Esophagus squamous epithelium (tissue), 5 donors: ENCODE measurements at regions not wholly inside any gene's neighbourhood (a gene's known extent, or its start where the extent isn't known, plus 50 kb on each side); places are given as distances from the start of the nearest gene placed in this dataset.
"Not testable (repeated sequence)": the region's sequence is repeated elsewhere in the genome, so short reads cannot be mapped to it uniquely, and the experiment has no call there.

Experiments used
- DNase-seq: peaks from one replicate; lab custom pipeline; 2025; lab: John Stamatoyannopoulos, UW
- H3K27ac ChIP-seq, 4 donors: fragments of 200-600 bp; sonication (generic); one replicate each; pipeline ENCODE4 v1.5.1; 2016 to 2019; ENCODE audit warnings: mild to moderate bottlenecking in 1 of 4
- H3K27me3 ChIP-seq, 4 donors: fragments of 200-600 bp; sonication (generic); 1 replicate in 3 of 4; 2 replicates in 1 of 4; pipeline versions ENCODE4 v1.5.1 to v1.6.0; 2017 to 2021; ENCODE audit warnings: antibody characterized with exemption in 1 of 4
- H3K36me3 ChIP-seq, 3 donors: fragments of 200-600 bp; sonication (generic); one replicate each; pipeline ENCODE4 v1.5.1; 2016 to 2019
- H3K4me1 ChIP-seq, 3 donors: fragments of 200-600 bp; sonication (generic); one replicate each; pipeline ENCODE4 v1.5.1; 2017 to 2019
- H3K4me3 ChIP-seq, 4 donors: fragments of 200-600 bp; sonication (generic); 1 replicate in 3 of 4; 2 replicates in 1 of 4; pipeline ENCODE4 v1.5.1; 2016 to 2019; ENCODE audit warnings: mild to moderate bottlenecking in 2 of 4, moderate library complexity in 1 of 4
- H3K9me3 ChIP-seq, 3 donors: fragments of 200-600 bp; sonication (generic); one replicate each; pipeline ENCODE4 v1.5.1; 2016 to 2019
- POLR2A ChIP-seq, 4 donors: fragments of 450-650 bp; IDR thresholded peaks; one replicate each; pipeline ENCODE4 v1.6.1; 2017; ENCODE audit warnings: antibody characterized with exemption in 4 of 4, mild to moderate bottlenecking in 4 of 4, moderate library complexity in 3 of 4
- WGBS, 2 donors: methylation state at CpG; one replicate each; pipeline ENCODE4 v1.1.5; 2018; 5-methylcytosine and 5-hydroxymethylcytosine counted together
- intact Hi-C: fragments of 100-400 bp; cut with DNase I; formaldehyde crosslinking; loops from one replicate; pipeline ENCODE4 v1.15.0; 2022
- TF ChIP-seq, protein P1 (sequence below), 6 experiments: fragments of 450-650 bp in 4 of 6; fragments of 200-600 bp in 2 of 6; sonication (generic) in 2 of 6; IDR thresholded peaks; one replicate each; pipeline ENCODE4 v1.5.1; 2016 to 2019; ENCODE audit warnings: antibody characterized with exemption in 6 of 6, mild to moderate bottlenecking in 4 of 6, moderate library complexity in 4 of 6
- donor health status: DM: yes; HTN: yes; CAD: no.

DNA sequence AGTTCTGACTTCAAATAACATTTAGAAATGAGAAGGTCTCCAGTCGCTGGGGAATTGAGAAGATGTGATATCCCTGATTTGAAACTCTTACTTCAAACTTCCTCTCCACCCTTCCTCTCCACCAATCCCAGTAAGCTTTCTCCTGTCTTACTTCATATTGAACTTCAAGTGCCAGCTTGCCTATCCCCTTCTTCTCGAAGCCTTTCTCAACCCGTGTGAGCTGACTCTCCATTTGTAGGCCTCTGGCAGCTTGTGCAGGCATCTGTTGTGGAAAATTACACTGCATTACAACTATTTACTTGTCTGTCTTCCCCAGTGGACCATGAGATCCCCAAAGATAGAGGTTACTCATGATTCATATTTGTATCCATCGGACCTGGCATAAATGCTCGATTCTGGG lies 280.8 kb upstream of the CDH5 start:
- Histone ChIP-seq H3K36me3 (no peaks in the 10 kb centered on the region), H3K27me3 (no peaks in the 10 kb centered on the region), H3K4me1 (no peaks in the 10 kb centered on the region), H3K4me3 (no peak overlapping the region), H3K9me3 (no peaks in the 10 kb centered on the region), H3K27ac (no peak overlapping the region)
- intact Hi-C loops, result no loop called here
- DNase-seq, result no peak
- no peak for TF ChIP-seq POLR2A (IDR thresholded peaks at IDR 0.05)
- TF ChIP-seq, protein P1, sequence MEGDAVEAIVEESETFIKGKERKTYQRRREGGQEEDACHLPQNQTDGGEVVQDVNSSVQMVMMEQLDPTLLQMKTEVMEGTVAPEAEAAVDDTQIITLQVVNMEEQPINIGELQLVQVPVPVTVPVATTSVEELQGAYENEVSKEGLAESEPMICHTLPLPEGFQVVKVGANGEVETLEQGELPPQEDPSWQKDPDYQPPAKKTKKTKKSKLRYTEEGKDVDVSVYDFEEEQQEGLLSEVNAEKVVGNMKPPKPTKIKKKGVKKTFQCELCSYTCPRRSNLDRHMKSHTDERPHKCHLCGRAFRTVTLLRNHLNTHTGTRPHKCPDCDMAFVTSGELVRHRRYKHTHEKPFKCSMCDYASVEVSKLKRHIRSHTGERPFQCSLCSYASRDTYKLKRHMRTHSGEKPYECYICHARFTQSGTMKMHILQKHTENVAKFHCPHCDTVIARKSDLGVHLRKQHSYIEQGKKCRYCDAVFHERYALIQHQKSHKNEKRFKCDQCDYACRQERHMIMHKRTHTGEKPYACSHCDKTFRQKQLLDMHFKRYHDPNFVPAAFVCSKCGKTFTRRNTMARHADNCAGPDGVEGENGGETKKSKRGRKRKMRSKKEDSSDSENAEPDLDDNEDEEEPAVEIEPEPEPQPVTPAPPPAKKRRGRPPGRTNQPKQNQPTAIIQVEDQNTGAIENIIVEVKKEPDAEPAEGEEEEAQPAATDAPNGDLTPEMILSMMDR (IDR thresholded peaks at IDR 0.05), result no peak
- 50 to 58% methylated on average over 5 of the region's 5 CpGs for WGBS, 2 donors

DNA sequence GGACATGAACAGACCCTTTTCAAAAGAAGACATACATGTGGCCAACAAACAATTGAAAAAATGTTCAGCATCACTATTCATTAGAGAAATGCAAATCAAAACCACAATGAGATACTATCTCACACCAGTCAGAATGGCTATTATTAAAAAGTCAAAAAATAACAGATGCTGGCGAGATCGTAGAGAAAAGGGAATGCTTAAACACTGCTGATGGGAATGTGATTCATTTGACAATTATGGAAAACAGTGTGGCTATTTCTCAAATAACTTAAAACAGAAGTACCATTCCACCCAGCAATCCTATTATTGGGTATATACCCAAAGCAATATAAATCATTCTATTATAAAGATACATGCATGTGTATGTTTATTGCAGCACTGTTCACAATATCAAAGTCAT lies 281.8 kb upstream of the CDH5 start:
- WGBS, 2 donors, result 77 to 85% methylated on average over 2 of the region's 2 CpGs
- intact Hi-C loops, result not testable (repeated sequence)

DNA sequence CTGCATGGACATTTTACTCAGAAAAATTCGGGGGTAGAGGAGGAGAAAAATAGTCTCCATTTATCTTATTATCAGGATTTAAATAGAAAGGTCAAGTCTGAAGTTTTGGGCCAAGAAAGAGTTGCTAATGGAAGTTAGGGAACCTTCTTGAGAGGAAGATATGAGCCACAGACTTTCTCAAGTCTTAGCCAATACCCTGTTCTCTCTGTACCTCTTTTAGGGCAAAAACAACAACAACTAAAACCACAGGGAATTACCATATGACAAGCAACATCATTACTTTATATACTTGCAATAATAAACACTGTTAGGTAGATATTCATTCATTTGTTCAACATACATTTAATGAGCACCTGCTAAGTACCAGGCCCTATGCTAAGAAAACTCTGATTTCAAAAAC lies 282.2 kb upstream of the CDH5 start:
- Histone ChIP-seq H3K27me3 (no peaks in the 10 kb centered on the region), H3K9me3 (no peaks in the 10 kb centered on the region), H3K4me3 (no peak overlapping the region), H3K36me3 (no peaks in the 10 kb centered on the region), H3K27ac (no peak overlapping the region), H3K4me1 (no peaks in the 10 kb centered on the region)
- DNase-seq, result no peak
- 21 to 28% methylated on average over 1 of the region's 1 CpG for WGBS, 2 donors
- TF ChIP-seq, protein P1 (IDR thresholded peaks at IDR 0.05), result no peak
- TF ChIP-seq POLR2A (IDR thresholded peaks at IDR 0.05), result no peak
- intact Hi-C loops, result no loop called here

More for the DNA sequence above, 281.8 kb upstream of the CDH5 start:
- H3K4me1 ChIP-seq, DNase-seq, H3K27ac ChIP-seq, H3K36me3 ChIP-seq, H3K9me3 ChIP-seq, H3K27me3 ChIP-seq, H3K4me3 ChIP-seq: not testable (repeated sequence)

DNA sequence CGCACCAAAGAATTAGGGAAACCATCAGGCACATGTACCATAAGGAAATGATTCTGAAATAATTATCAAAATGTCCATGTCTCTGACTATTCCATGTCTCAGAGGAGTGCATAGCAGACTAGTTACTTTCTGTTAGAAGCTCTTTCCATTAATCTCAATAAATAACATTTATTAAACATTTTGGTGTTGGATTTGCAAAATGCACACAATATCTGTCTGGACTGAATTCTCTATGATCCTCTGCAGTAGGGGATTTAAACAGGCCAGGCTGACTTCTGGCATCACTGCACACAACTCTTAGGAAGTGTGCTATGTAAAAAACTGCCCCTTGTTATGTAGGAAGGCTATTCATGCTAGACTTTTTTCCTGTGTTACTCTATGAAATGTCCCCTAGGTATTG lies 283.3 kb upstream of the CDH5 start:
- no peak overlapping the region for H3K27ac ChIP-seq
- intact Hi-C loops, result no loop called here
- no peak overlapping the region for H3K4me3 ChIP-seq
- no peak for TF ChIP-seq POLR2A (IDR thresholded peaks at IDR 0.05)
- TF ChIP-seq, protein P1 (IDR thresholded peaks at IDR 0.05), result no peak
- H3K36me3 ChIP-seq, result no peaks in the 10 kb centered on the region
- no peaks in the 10 kb centered on the region for H3K4me1 ChIP-seq
- H3K9me3 ChIP-seq, result no peaks in the 10 kb centered on the region
- no peaks in the 10 kb centered on the region for H3K27me3 ChIP-seq
- DNase-seq, result no peak
- 73 to 90% methylated on average over 1 of the region's 1 CpG for WGBS, 2 donors

DNA sequence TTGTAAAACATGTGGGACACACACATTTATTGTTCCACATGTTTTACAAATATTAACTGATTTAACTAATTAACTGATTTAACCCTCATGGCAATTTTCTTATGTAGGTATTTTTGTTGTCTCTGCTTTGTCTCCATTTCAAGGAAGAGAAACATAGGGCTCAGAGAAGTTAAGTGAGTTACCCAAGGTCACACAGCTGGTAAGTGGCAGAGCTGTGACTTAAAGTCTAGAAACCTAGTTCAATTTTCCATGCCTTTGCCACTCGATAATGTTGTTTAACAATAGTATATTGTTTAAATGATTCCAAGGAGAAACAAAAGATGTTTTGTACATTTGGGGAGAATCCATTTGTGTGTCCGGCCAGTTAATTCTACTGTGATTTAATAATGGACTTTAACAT lies 284.1 kb upstream of the CDH5 start:
- 68 to 89% methylated on average over 2 of the region's 2 CpGs for WGBS, 2 donors
- intact Hi-C loops, result no loop called here
- Histone ChIP-seq H3K27ac (no peak overlapping the region), H3K27me3 (no peaks in the 10 kb centered on the region), H3K36me3 (no peaks in the 10 kb centered on the region), H3K4me1 (no peaks in the 10 kb centered on the region), H3K4me3 (no peak overlapping the region), H3K9me3 (no peaks in the 10 kb centered on the region)
- no peak for DNase-seq
- TF ChIP-seq POLR2A (IDR thresholded peaks at IDR 0.05), result no peak
- TF ChIP-seq, protein P1 (IDR thresholded peaks at IDR 0.05), result no peak

DNA sequence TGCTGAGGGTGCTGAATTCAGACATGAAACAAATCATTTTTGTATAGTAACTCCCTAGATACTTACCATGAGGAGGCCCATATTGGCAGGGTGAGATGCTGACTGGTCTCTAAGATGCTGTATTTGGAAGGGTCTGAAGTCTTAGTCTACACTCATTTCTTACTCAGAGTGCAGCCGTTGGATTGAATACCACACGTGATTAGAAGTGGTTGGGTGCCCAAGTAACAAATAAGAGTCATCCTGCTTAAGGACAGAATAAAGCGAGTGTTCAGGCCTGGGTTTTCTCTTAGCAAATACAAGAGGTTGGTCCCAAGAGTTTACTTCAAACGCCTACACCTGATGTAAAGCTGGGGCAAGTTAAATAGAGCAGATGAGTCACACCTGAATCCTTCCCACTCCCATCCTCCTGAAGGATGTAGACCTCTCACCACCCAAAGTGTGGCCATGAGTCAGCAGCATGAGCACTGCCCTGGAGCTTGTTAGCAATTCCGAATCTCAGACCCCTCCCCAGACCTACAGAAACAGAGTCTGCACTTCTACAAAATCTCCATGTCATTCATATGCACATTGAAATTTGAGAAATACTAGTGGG lies 284.6 kb upstream of the CDH5 start:
- Histone ChIP-seq H3K36me3 (no peaks in the 10 kb centered on the region), H3K4me3 (no peak overlapping the region), H3K9me3 (no peaks in the 10 kb centered on the region), H3K27ac (no peak overlapping the region), H3K27me3 (no peaks in the 10 kb centered on the region), H3K4me1 (no peaks in the 10 kb centered on the region)
- DNase-seq, result no peak
- 48 to 59% methylated on average over 5 of the region's 5 CpGs for whole genome bisulfite sequencing, 2 donors
- no peak for TF ChIP-seq POLR2A (IDR thresholded peaks at IDR 0.05)
- TF ChIP-seq, protein P1 (IDR thresholded peaks at IDR 0.05), result no peak
- intact Hi-C loops, result no loop called here
